Lung (tissue), 11 donors: ENCODE measurements at regions not wholly inside any gene's neighbourhood (a gene's known extent, or its start where the extent isn't known, plus 50 kb on each side); places are given as distances from the start of the nearest gene placed in this dataset.

ENCODE experiments used
- ATAC-seq: fragments of 200-7000 bp; cut with Tn5 transposase; one replicate; pipeline ENCODE4 v1.9.1; 2020; ENCODE audit warnings: moderate number of reproducible peaks; ENCODE audit not compliant: insufficient read depth, low FRiP score
- DNase-seq, 3 donors: peaks; one replicate each; pipeline ENCODE4 v3.0.0-alpha.2; 2013 to 2017
- H3K27ac ChIP-seq, 2 donors: one replicate each; pipeline ENCODE4 v1.5.1; 2013; ENCODE audit warnings: mild to moderate bottlenecking in 2 of 2, moderate library complexity in 2 of 2, control low read depth in 1 of 2, inconsistent platforms in 1 of 2, low read depth in 1 of 2, low read length in 1 of 2
- H3K27me3 ChIP-seq, 3 donors: one replicate each; pipeline ENCODE4 v1.5.1; 2013; ENCODE audit warnings: low read length in 2 of 3; ENCODE audit not compliant: control insufficient read depth in 3 of 3, insufficient read depth in 3 of 3
- H3K36me3 ChIP-seq, 4 donors: one replicate each; pipeline ENCODE4 v1.5.1; 2013; ENCODE audit warnings: low read length in 4 of 4, mild to moderate bottlenecking in 1 of 4, moderate library complexity in 1 of 4; ENCODE audit not compliant: control insufficient read depth in 4 of 4, insufficient read depth in 4 of 4
- H3K4me1 ChIP-seq, 5 donors: one replicate each; pipeline ENCODE4 v1.5.1; 2013; ENCODE audit warnings: low read length in 5 of 5, mild to moderate bottlenecking in 2 of 5, moderate library complexity in 1 of 5; ENCODE audit not compliant: control insufficient read depth in 5 of 5, insufficient read depth in 5 of 5
- H3K4me3 ChIP-seq: one replicate; pipeline ENCODE4 v1.5.1; 2013; ENCODE audit warnings: mild to moderate bottlenecking, control low read depth, moderate library complexity
- H3K9ac ChIP-seq, 2 donors: one replicate each; pipeline ENCODE4 v1.5.1; 2013; ENCODE audit warnings: low read length in 2 of 2, control low read depth in 1 of 2; ENCODE audit not compliant: insufficient read depth in 1 of 2
- H3K9me3 ChIP-seq, 4 donors: one replicate each; pipeline ENCODE4 v1.5.1; 2013; ENCODE audit warnings: low read length in 3 of 4, mild to moderate bottlenecking in 1 of 4, moderate library complexity in 1 of 4; ENCODE audit not compliant: control insufficient read depth in 4 of 4, insufficient read depth in 3 of 4
- CTCF ChIP-seq: IDR thresholded peaks from 2 replicates; pipeline ENCODE4 v1.5.1; 2012; ENCODE audit warnings: mild to moderate bottlenecking; ENCODE audit errors: control extremely low read depth, extremely low read depth
- WGBS, 2 donors: extraction: QIAGEN DNeasy Blood & Tissue Kit; methylation state at CpG; one replicate each; pipeline ENCODE4 v1.1.7; 2013; 5-methylcytosine and 5-hydroxymethylcytosine counted together
- donor health status: control.
- donor health status: control.
- donor health status: Bipolar disorder and iron deficiency.
- donor health status: healthy.
- donor health status: DM: yes; HTN: yes; CAD: no.

- Histone ChIP-seq H3K9me3 (peaks cover 0 to 3% (median 2%) of the 10 kb centered on the region in 4 donors), H3K4me1 (peaks cover 0 to 6% (median 0%) of the 10 kb centered on the region in 5 donors), H3K27me3 (no peaks in the 10 kb centered on the region), H3K4me3 (no peak overlapping the region), H3K36me3 (no peaks in the 10 kb centered on the region), H3K9ac (no peak overlapping the region), H3K27ac (no peak overlapping the region)
- DNase-seq (no peak), ATAC-seq (no peak)
- TF ChIP-seq CTCF: no peak
- 75 to 90% methylated on average over 1 of the region's 1 CpG for WGBS, 2 donors
Observed at GRCh38 chr6:115398607-115399006, 662.1 kb downstream of the FRK start.

- Histone ChIP-seq H3K4me1 (peaks cover 0 to 6% (median 0%) of the 10 kb centered on the region in 5 donors), H3K9ac (no peak overlapping the region), H3K27ac (no peak overlapping the region), H3K9me3 (peaks cover 0 to 1% (median 0%) of the 10 kb centered on the region in 4 donors), H3K27me3 (no peaks in the 10 kb centered on the region), H3K36me3 (no peaks in the 10 kb centered on the region), H3K4me3 (no peak overlapping the region)
- DNase-seq (no peak), ATAC-seq (no peak)
- 72 to 75% methylated on average over 6 of the region's 6 CpGs for WGBS, 2 donors
- TF ChIP-seq CTCF: no peak
Observed at GRCh38 chr6:115396112-115396906, 664.4 kb downstream of the FRK start.

GRCh38 chr6:115393821-115394220, 666.9 kb downstream of the FRK start:
- no peak for ATAC-seq
- Histone ChIP-seq H3K27ac (no peak overlapping the region), H3K27me3 (no peaks in the 10 kb centered on the region), H3K36me3 (no peaks in the 10 kb centered on the region), H3K4me1 (peaks cover 0 to 6% (median 0%) of the 10 kb centered on the region in 5 donors), H3K9ac (no peak overlapping the region), H3K4me3 (no peak overlapping the region), H3K9me3 (peaks cover 0 to 1% (median 0%) of the 10 kb centered on the region in 4 donors)
- DNase-seq: no peak
- TF ChIP-seq CTCF: no peak
- WGBS, 2 donors: 86 to 90% methylated on average over 5 of the region's 5 CpGs
